CD4-positive, alpha-beta T cell (primary cell): ENCODE measurements at regions not wholly inside any gene's neighbourhood (a gene's known extent, or its start where the extent isn't known, plus 50 kb on each side); places are given as distances from the start of the nearest gene placed in this dataset.
"Not testable (repeated sequence)": the region's sequence is repeated elsewhere in the genome, so short reads cannot be mapped to it uniquely, and the experiment has no call there.

Experiments used
- ATAC-seq: fragments of 200-7000 bp; cut with Tn5 transposase; one replicate; pipeline ENCODE4 v1.10.0; 2022; ENCODE audit warnings: mild to moderate bottlenecking; ENCODE audit not compliant: poor library complexity
- CTCF ChIA-PET: fragments of 350-600 bp; sonication (Branson Sonifier 250); formaldehyde crosslinking; loops from one replicate; lab custom pipeline; 2021; ENCODE audit warnings: antibody characterized with exemption, inconsistent platforms; lab: Charles Lee
- POLR2A ChIA-PET: fragments of 350-600 bp; sonication (Branson Sonifier 250); formaldehyde crosslinking; loops from one replicate; lab custom pipeline; 2021; ENCODE audit warnings: antibody characterized with exemption, inconsistent platforms; lab: Charles Lee
- DNase-seq, 14 experiments: peaks; one replicate each; pipeline ENCODE4 v3.0.0-alpha.2; 2013 to 2020; ENCODE audit warnings: mixed read lengths in 2 of 14
- H3K27ac ChIP-seq, 2 donors: one replicate each; pipeline versions ENCODE4 v1.5.1 to v1.7.0; 2013; ENCODE audit warnings: low read length in 2 of 2, low read depth in 1 of 2, mild to moderate bottlenecking in 1 of 2
- H3K27me3 ChIP-seq, 2 experiments: 1 replicate in 1 of 2; 2 replicates in 1 of 2; pipeline versions ENCODE4 v1.6.1 to v1.7.0; 2013; ENCODE audit warnings: low read length in 2 of 2, control low read depth in 1 of 2, mild to moderate bottlenecking in 1 of 2, moderate library complexity in 1 of 2; ENCODE audit not compliant: insufficient read depth in 2 of 2, control insufficient read depth in 1 of 2
- H3K36me3 ChIP-seq: one replicate; pipeline ENCODE4 v1.6.1; 2013; ENCODE audit warnings: low read length, control low read depth; ENCODE audit not compliant: insufficient read depth
- H3K4me1 ChIP-seq: one replicate; pipeline ENCODE4 v1.6.1; 2013; ENCODE audit warnings: low read length, control low read depth; ENCODE audit not compliant: insufficient read depth
- H3K4me3 ChIP-seq: one replicate; pipeline ENCODE4 v1.5.1; 2013; ENCODE audit warnings: mild to moderate bottlenecking, low read length, moderate library complexity
- H3K9me3 ChIP-seq, 2 experiments: 1 replicate in 1 of 2; 2 replicates in 1 of 2; pipeline versions ENCODE4 v1.6.1 to v1.7.0; 2013; ENCODE audit warnings: low read length in 2 of 2, mild to moderate bottlenecking in 2 of 2, control low read depth in 1 of 2, moderate library complexity in 1 of 2; ENCODE audit not compliant: control insufficient read depth in 1 of 2, insufficient read depth in 1 of 2
- H3K27ac Mint-ChIP-seq: one replicate; pipeline ENCODE4 v1.8.0; 2020; ENCODE audit warnings: mixed read lengths
- H3K27me3 Mint-ChIP-seq: one replicate; pipeline ENCODE4 v1.8.0; 2021; ENCODE audit warnings: mixed read lengths
- H3K36me3 Mint-ChIP-seq: one replicate; pipeline ENCODE4 v1.8.0; 2021; ENCODE audit warnings: low read depth, mixed read lengths
- H3K4me1 Mint-ChIP-seq: one replicate; pipeline ENCODE4 v1.8.0; 2021; ENCODE audit warnings: low read depth, mixed read lengths
- H3K4me3 Mint-ChIP-seq: one replicate; pipeline ENCODE4 v1.8.0; 2020; ENCODE audit warnings: mild to moderate bottlenecking, mixed read lengths
- H3K9me3 Mint-ChIP-seq: one replicate; pipeline ENCODE4 v1.8.0; 2020; ENCODE audit warnings: mixed read lengths
- intact Hi-C, 2 experiments: fragments of 100-400 bp; cut with DNase I in 1 of 2; cut with micrococcal nuclease in 1 of 2; formaldehyde crosslinking; loops; one replicate each; pipeline versions ENCODE4 v1.15.1 to v1.9.0; 2023 to 2025; cut with DNase I, micrococcal nuclease
- TF ChIP-seq, protein P1 (sequence below): fragments of 200-600 bp; IDR thresholded peaks from one replicate; pipeline ENCODE4 v1.8.0; 2022; ENCODE audit warnings: antibody characterized with exemption, mild to moderate bottlenecking

DNA sequence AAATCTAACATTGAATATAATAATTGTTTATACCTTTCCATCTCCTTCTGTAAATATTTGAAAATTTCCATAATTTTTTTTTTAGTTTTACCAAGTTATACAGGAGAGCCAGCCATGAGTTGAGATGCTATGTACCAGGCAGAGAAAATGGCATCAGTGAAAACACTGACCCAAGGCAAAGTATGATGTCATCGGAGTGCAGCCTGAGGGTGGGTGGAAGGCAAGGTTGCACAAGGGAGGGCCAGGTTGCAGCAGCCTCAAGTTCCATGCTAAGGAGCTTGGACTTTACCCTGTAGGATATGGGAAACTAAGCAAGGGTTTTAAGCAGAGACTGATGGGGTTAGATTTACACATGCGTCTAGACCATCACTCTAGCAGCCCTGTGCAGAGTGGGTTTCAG lies 441.1 kb downstream of the BCAT1 start:
- ATAC-seq (no peak), DNase-seq (no peak)
- Histone ChIP-seq H3K27me3 (no peaks in the 10 kb centered on the region), H3K4me3 (no peak overlapping the region), H3K4me1 (no peaks in the 10 kb centered on the region), H3K27ac (no peak overlapping the region), H3K9me3 (no peaks in the 10 kb centered on the region), H3K36me3 (no peaks in the 10 kb centered on the region)
- H3K27ac Mint-ChIP-seq, result no peak overlapping the region
- no peak overlapping the region for H3K4me3 Mint-ChIP-seq
- POLR2A ChIA-PET, result no interaction called here
- H3K36me3 Mint-ChIP-seq, result no peaks in the 10 kb centered on the region
- no peaks in the 10 kb centered on the region for H3K4me1 Mint-ChIP-seq
- intact Hi-C loops, result no loop called here
- H3K9me3 Mint-ChIP-seq, result peaks cover 9% of the 10 kb centered on the region
- H3K27me3 Mint-ChIP-seq, result no peaks in the 10 kb centered on the region
- TF ChIP-seq, protein P1, sequence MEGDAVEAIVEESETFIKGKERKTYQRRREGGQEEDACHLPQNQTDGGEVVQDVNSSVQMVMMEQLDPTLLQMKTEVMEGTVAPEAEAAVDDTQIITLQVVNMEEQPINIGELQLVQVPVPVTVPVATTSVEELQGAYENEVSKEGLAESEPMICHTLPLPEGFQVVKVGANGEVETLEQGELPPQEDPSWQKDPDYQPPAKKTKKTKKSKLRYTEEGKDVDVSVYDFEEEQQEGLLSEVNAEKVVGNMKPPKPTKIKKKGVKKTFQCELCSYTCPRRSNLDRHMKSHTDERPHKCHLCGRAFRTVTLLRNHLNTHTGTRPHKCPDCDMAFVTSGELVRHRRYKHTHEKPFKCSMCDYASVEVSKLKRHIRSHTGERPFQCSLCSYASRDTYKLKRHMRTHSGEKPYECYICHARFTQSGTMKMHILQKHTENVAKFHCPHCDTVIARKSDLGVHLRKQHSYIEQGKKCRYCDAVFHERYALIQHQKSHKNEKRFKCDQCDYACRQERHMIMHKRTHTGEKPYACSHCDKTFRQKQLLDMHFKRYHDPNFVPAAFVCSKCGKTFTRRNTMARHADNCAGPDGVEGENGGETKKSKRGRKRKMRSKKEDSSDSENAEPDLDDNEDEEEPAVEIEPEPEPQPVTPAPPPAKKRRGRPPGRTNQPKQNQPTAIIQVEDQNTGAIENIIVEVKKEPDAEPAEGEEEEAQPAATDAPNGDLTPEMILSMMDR, result no peak
- CTCF ChIA-PET, result no interaction called here

DNA sequence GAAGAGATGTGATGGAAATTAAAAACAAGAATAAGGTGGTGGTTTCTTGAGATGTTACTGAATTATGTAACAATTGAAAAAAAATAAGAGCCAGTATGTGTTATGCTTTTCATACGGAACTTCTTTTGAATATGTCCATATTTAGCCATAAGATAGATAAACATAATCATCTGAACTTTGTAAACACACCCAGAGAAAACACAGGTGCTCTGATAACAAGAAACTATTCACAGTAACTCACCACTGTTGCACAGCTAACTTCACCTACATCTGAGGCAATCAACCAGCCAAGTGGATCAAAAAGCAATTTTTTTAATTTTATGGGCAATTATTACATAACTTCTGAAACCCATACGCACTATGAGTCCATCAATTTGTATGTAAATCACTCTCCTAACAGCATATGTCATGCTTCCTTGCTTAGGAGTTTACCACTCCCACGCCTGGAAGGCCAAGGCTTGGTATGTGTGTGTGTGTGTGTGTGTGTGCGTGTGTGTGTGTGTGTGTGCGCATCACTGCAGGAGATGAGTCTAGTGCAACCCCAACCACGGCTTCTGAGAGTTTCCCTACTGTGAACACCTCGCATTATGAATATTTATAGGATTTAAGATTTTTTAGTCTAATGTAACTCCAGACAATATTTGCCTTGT lies 443.4 kb downstream of the BCAT1 start:
- no peak overlapping the region for H3K27ac ChIP-seq
- H3K36me3 Mint-ChIP-seq, result no peaks in the 10 kb centered on the region
- no peaks in the 10 kb centered on the region for H3K9me3 ChIP-seq
- CTCF ChIA-PET, result no interaction called here
- no peaks in the 10 kb centered on the region for H3K4me1 ChIP-seq
- H3K4me3 ChIP-seq, result no peak overlapping the region
- TF ChIP-seq, protein P1, result no peak
- no peak overlapping the region for H3K27ac Mint-ChIP-seq
- DNase-seq, result no peak
- POLR2A ChIA-PET, result no interaction called here
- H3K27me3 Mint-ChIP-seq, result no peaks in the 10 kb centered on the region
- intact Hi-C loops, result no loop called here
- no peak for ATAC-seq
- H3K9me3 Mint-ChIP-seq, result peaks cover 6% of the 10 kb centered on the region
- H3K27me3 ChIP-seq, result no peaks in the 10 kb centered on the region
- H3K36me3 ChIP-seq, result no peaks in the 10 kb centered on the region
- H3K4me1 Mint-ChIP-seq, result no peaks in the 10 kb centered on the region
- H3K4me3 Mint-ChIP-seq, result no peak overlapping the region

DNA sequence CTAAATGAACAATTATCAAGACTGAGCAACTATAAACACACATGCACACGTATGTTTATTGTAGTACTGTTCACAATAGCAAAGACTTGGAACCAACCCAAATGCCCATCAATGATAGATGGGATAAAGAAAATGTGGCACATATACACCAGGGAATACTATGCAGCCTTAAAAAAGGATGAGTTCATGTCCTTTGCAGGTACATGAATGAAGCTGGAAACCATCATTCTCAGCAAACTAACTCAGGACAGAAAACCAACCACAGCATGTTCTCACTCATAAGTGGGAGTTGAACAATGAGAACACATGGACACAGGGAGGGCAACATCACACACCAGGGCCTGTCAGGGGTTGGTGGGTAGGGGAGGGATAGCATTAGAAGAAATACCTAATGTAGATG lies 445.4 kb downstream of the BCAT1 start:
- H3K36me3 ChIP-seq, H3K27me3 Mint-ChIP-seq, H3K9me3 ChIP-seq, POLR2A ChIA-PET, CTCF ChIA-PET, H3K4me3 ChIP-seq, H3K9me3 Mint-ChIP-seq, H3K27ac ChIP-seq, ATAC-seq, H3K4me1 ChIP-seq, DNase-seq, H3K27ac Mint-ChIP-seq, H3K4me3 Mint-ChIP-seq, intact Hi-C loops, H3K36me3 Mint-ChIP-seq, H3K4me1 Mint-ChIP-seq, H3K27me3 ChIP-seq: not testable (repeated sequence)

DNA sequence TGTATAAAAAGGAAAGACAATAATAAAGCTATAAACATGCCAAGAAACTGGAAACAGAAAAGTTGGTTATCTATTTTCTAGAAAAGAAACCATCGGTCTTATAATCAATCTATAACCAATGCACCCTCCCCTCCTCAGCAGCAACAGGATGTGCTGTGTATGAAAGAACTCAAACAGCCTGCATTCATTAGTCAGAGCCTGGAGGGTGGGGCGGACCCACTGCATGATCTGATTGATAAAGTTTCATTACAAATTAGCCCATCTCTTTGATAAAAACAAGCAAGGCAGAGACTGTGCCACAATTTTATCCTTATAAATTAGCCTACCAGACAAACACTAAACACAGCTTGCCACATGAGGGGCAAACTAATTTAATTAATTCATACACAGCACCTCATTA lies 448.1 kb downstream of the BCAT1 start:
- Histone ChIP-seq H3K27ac (no peak overlapping the region), H3K27me3 (no peaks in the 10 kb centered on the region), H3K4me1 (no peaks in the 10 kb centered on the region), H3K36me3 (no peaks in the 10 kb centered on the region), H3K9me3 (no peaks in the 10 kb centered on the region), H3K4me3 (no peak overlapping the region)
- H3K27ac Mint-ChIP-seq, result no peak overlapping the region
- ChIA-PET POLR2A (no interaction called here), CTCF (no interaction called here)
- H3K36me3 Mint-ChIP-seq, result no peaks in the 10 kb centered on the region
- intact Hi-C loops, result no loop called here
- TF ChIP-seq, protein P1, result no peak
- no peak for ATAC-seq
- DNase-seq, result no peak
- no peaks in the 10 kb centered on the region for H3K27me3 Mint-ChIP-seq
- H3K4me3 Mint-ChIP-seq, result no peak overlapping the region
- no peaks in the 10 kb centered on the region for H3K4me1 Mint-ChIP-seq
- peaks cover 6% of the 10 kb centered on the region for H3K9me3 Mint-ChIP-seq
